ENCODE measurements at regions not wholly inside any gene's neighbourhood (a gene's known extent, or its start where the extent isn't known, plus 50 kb on each side); places are given as distances from the start of the nearest gene placed in this dataset.

- no peak for DNase-seq
These were observed 441.5 kb upstream of the ARHGEF26 start for GRCh38 chr3:153679714-153680113.

GRCh38 chr3:153680526-153680925, 440.7 kb upstream of the ARHGEF26 start:
- no peak for DNase-seq
- no peak for TF ChIP-seq GATA1 (IDR thresholded peaks at IDR 0.05; ENCODE audit: low read depth, low read length)
- TF ChIP-seq POLR2A (IDR thresholded peaks at IDR 0.05; ENCODE audit: low read length) = no peak

More at GRCh38 chr3:153679714-153680113, 441.5 kb upstream of the ARHGEF26 start:
- TF ChIP-seq POLR2A (IDR thresholded peaks at IDR 0.05; ENCODE audit: low read length) (no peak), GATA1 (IDR thresholded peaks at IDR 0.05; ENCODE audit: low read depth, low read length) (no peak)

- TF ChIP-seq GATA1 (IDR thresholded peaks at IDR 0.05; ENCODE audit: low read depth, low read length) (no peak), POLR2A (IDR thresholded peaks at IDR 0.05; ENCODE audit: low read length) (no peak)
These were observed 440.1 kb upstream of the ARHGEF26 start for GRCh38 chr3:153681057-153681456.

GRCh38 chr3:153688301-153689120, 432.7 kb upstream of the ARHGEF26 start:
- DNase-seq = no peak
- no peak for TF ChIP-seq POLR2A (IDR thresholded peaks at IDR 0.05; ENCODE audit: low read length)
- no peak for TF ChIP-seq GATA1 (IDR thresholded peaks at IDR 0.05; ENCODE audit: low read depth, low read length)

More at GRCh38 chr3:153681057-153681456, 440.1 kb upstream of the ARHGEF26 start:
- no peak for DNase-seq

- DNase-seq = no peak
- TF ChIP-seq GATA1 (IDR thresholded peaks at IDR 0.05; ENCODE audit: low read depth, low read length) = no peak
- no peak for TF ChIP-seq POLR2A (IDR thresholded peaks at IDR 0.05; ENCODE audit: low read length)
These were observed 428.0 kb upstream of the ARHGEF26 start for GRCh38 chr3:153693207-153693606.

GRCh38 chr3:153702106-153702505, 419.1 kb upstream of the ARHGEF26 start:
- TF ChIP-seq POLR2A (IDR thresholded peaks at IDR 0.05; ENCODE audit: low read length) (no peak), GATA1 (IDR thresholded peaks at IDR 0.05; ENCODE audit: low read depth, low read length) (no peak)
- DNase-seq = no peak

- no peak for DNase-seq
- TF ChIP-seq POLR2A (IDR thresholded peaks at IDR 0.05; ENCODE audit: low read length) (no peak), GATA1 (IDR thresholded peaks at IDR 0.05; ENCODE audit: low read depth, low read length) (no peak)
These were observed 417.1 kb upstream of the ARHGEF26 start for GRCh38 chr3:153704115-153704514.

- TF ChIP-seq GATA1 (IDR thresholded peaks at IDR 0.05; ENCODE audit: low read depth, low read length) = no peak
- TF ChIP-seq POLR2A (IDR thresholded peaks at IDR 0.05; ENCODE audit: low read length) = no peak
These were observed 414.5 kb upstream of the ARHGEF26 start for GRCh38 chr3:153706706-153707105.

GRCh38 chr3:153714016-153714415, 407.2 kb upstream of the ARHGEF26 start:
- no peak for TF ChIP-seq GATA1 (IDR thresholded peaks at IDR 0.05; ENCODE audit: low read depth, low read length)
- no peak for TF ChIP-seq POLR2A (IDR thresholded peaks at IDR 0.05; ENCODE audit: low read length)
- no peak for DNase-seq

More at GRCh38 chr3:153706706-153707105, 414.5 kb upstream of the ARHGEF26 start:
- no peak for DNase-seq

- DNase-seq = no peak
- no peak for TF ChIP-seq POLR2A (IDR thresholded peaks at IDR 0.05; ENCODE audit: low read length)
- no peak for TF ChIP-seq GATA1 (IDR thresholded peaks at IDR 0.05; ENCODE audit: low read depth, low read length)
These were observed 406.5 kb upstream of the ARHGEF26 start for GRCh38 chr3:153714588-153715290.

- DNase-seq = no peak
- TF ChIP-seq GATA1 (IDR thresholded peaks at IDR 0.05; ENCODE audit: low read depth, low read length) = no peak
- TF ChIP-seq POLR2A (IDR thresholded peaks at IDR 0.05; ENCODE audit: low read length) = no peak
These were observed 399.0 kb upstream of the ARHGEF26 start for GRCh38 chr3:153722157-153722556.

- TF ChIP-seq POLR2A (IDR thresholded peaks at IDR 0.05; ENCODE audit: low read length) (no peak), GATA1 (IDR thresholded peaks at IDR 0.05; ENCODE audit: low read depth, low read length) (no peak)
- DNase-seq = no peak
These were observed 390.1 kb upstream of the ARHGEF26 start for GRCh38 chr3:153731071-153731470.

GRCh38 chr3:153734777-153735551, 386.2 kb upstream of the ARHGEF26 start:
- TF ChIP-seq POLR2A (IDR thresholded peaks at IDR 0.05; ENCODE audit: low read length) (no peak), GATA1 (IDR thresholded peaks at IDR 0.05; ENCODE audit: low read depth, low read length) (no peak)
- DNase-seq = no peak

- DNase-seq = no peak
- TF ChIP-seq POLR2A (IDR thresholded peaks at IDR 0.05; ENCODE audit: low read length) (no peak), GATA1 (IDR thresholded peaks at IDR 0.05; ENCODE audit: low read depth, low read length) (no peak)
These were observed 381.1 kb upstream of the ARHGEF26 start for GRCh38 chr3:153740109-153740508.
